Brain pericyte (primary cell): ENCODE measurements at regions not wholly inside any gene's neighbourhood (a gene's known extent, or its start where the extent isn't known, plus 50 kb on each side); places are given as distances from the start of the nearest gene placed in this dataset.
"Not testable (repeated sequence)": the region's sequence is repeated elsewhere in the genome, so short reads cannot be mapped to it uniquely, and the experiment has no call there.

ENCODE experiments used
- DNase-seq: peaks from one replicate; pipeline ENCODE4 v3.0.0-alpha.2; 2012; ENCODE audit warnings: low read depth, low spot score

DNA sequence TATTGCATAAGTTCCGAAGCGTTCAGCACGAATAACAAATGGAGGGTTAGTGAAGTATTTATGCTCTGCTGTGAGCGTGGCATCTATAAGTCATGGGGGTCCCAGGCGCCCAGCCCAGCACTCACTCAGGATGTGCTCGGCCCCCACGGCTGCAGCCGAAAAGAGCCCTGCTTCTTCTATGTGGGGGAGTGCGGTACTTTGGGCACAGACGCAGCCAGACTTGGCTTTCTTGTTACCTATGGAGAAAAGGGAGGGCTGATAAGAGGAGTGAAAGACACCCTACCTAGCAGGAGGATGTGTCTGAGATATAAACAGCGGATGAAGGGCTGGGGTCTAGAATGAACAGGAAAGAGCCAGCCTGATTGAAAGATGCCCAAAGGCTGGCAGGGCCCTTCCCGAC, 51.4 kb downstream of the MRPL36 start:
- DNase-seq, result no peak

DNA sequence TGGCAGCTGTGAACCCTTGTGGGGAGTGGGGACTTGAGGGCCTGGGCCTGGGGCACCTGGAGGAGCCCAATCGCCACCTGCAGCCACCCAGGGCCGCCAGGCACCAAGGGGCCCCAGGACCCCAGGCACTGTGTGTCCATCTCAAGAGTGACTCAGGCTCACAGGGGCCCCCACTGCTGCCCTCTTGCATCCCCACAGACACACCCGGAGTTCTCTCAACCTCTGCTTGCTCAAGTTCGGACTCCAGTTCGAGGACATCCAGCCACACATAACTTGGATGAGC, 51.9 kb downstream of the MRPL36 start:
- DNase-seq, result no peak

DNA sequence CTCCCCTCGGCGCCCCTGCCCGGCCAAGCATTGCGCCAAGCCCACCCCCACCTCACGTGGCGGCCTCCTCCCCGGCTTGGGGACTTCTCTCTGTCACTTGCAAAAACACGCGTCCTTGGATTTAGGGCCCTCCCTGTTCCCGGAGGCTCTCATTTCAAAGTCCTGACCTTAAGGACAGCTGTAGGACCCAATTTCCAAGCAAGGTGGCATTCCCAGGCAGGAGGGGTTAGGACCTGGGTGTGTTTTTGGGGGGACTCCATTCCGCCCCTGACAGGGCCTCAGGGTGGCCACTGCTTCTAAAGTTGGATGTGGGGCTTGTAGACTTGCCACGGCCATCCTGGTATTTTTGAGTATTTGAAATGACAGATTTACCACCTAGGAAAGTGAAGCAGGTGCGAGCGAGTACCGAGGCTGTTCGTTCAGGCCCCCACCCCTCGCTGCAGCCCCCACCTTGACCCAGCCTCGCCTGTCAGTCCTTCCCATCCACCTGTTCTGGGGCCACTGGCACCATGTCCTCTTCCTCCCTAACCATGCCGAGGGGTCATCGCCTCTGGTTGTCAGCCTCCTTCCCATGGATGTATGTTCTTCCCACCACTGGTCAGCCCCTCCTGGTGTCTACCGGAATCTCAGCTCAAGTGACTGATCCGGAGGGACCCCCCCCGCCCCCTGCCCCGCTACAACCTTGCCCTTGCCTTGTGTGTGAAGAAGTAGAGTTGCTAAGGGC, 52.4 kb downstream of the MRPL36 start:
- DNase-seq, result no peak

DNA sequence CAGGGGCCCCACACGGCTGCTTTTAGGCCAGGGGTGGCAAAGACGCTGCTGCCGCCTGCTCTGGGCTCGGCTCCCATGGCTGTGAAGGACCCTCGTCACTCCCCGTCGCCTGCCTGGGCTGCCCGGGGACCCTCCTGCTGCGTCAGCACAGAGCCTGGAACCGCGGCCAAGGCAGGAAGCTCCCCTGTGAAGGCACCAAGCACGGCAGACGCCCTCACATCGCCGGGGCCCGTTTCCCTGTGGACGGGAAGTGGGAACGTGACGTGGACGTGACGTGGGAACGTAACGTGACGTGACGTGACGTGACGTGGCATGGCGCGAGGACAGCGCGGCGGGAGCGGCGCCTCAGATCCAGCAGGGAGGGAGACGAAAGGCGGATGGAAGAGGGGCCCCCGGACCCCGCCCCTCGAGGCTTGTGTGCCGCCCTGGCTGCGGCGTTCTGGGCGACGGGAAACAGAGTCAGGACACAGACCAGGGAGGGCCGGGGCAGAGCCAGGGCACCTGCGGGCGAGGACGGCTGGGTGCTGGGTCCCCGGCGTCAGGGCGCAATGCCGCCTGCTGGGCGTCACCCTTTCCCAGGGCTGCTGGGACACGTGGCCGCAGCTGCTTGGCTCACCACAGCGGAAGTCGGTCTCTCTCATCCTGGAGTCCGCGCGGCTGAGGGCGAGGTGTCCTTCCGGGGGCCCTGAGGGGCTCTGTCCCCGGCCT, 53.1 kb downstream of the MRPL36 start:
- no peak for DNase-seq

DNA sequence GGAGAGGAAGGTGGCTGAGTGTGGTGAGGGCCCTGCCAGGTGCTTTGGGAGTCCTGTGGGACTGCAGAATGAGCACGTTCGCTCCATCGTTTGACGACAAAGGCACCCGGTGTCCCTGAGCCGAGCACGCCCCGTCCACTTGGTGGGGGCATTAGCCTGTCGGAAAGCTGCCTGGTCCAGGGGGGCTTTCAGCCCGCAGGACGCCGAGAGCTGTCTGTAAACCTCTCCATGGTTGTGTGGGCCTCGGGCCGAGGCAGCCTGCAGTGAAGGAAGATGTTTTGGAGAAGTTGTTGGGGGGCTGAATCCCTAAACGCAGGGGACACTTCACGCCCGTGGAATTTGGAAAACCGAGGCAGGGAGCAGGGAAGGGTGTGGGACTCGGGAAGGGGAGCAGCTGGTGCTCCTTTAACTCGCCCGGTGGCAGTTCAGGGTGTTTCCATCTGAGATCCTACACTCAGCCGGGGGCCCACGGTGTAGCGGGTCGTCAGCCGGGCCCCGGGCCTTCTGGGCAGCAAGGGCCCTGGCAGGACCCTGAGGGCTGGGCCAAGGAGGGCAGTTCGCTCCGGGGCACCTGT, 53.8 kb downstream of the MRPL36 start:
- DNase-seq, result no peak

DNA sequence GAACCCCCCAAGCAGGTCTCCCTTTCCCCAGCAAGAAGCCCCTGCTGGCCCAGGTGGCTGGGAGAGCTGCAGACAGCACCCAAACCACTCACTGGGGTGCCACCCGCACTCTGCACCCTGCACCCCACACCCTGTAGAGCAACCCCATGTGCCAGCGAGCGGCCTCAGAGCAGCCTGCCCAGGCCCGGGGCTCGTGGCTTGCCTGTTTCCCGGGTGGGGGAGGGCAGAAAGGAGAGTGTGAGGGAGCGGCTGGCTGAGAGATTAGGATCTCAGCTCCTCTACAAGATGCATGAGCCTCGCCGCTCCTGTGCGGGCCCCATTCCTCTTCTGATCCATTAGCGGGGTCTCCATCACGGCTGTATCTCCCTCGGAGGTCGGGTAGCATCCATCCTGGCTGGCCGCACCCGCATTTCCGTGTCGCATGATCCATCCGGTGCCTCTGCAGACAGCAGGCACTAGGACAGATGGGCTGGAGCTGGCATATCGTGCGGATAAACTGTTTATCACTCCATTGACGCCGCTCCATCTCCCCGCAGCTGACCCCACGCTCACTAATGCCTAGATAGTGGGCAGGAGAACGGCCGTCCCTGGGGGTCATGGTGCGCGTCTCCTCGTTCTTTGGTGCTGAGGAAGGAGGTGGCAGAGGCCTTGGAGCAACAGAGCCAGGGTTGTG, 54.4 kb downstream of the MRPL36 start:
- no peak for DNase-seq

DNA sequence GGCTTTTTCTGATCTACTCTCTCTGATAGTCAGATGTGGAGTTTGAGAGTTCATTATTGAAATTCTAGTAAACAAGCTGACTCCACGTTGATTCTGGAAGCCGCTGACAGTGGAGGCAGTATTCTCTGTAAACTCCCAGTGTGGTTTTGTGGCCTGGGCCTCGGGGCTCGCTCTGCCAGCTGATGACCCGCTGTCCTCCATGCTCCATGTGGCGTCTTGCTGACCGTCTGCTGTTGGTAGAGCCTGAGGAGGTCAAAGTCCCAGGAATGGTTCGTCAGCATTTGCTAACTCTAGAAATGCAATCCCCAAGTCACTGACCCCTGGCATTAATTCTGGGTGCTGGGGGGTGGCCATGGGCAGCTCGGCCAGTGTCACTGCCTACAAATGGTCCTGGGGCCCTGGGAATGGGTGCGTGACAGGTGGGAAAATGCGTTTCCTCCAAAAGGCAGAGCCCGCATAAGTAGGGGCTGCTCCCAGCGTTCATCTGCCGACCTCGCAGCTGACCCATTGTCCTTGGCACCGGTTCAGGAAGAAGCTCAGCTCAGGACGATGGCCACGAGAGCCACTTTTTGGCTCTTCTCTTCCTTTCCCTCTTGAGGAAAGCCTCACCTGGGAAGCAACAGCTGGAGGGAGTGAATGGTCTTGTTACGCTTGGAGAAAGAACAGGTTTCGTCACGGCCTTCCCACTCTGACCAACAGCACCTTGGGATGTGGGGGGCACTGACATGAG, 55.1 kb downstream of the MRPL36 start:
- DNase-seq, result no peak

DNA sequence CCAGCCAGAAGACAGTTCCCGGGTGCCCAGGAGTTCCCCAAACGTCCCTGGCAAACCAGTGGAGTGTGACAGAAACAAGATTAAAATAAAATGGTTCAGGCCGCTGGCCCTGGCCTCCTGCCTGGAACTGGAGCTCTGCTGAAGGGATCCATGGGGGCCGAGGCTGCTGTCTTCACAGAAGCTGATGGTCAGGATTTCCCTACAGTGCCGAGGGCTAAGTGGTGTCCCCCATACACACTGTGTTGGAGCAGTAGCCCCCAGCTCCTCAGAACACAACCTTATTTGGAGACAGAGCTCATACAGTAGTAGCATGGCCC, 55.9 kb downstream of the MRPL36 start:
- DNase-seq, result no peak

DNA sequence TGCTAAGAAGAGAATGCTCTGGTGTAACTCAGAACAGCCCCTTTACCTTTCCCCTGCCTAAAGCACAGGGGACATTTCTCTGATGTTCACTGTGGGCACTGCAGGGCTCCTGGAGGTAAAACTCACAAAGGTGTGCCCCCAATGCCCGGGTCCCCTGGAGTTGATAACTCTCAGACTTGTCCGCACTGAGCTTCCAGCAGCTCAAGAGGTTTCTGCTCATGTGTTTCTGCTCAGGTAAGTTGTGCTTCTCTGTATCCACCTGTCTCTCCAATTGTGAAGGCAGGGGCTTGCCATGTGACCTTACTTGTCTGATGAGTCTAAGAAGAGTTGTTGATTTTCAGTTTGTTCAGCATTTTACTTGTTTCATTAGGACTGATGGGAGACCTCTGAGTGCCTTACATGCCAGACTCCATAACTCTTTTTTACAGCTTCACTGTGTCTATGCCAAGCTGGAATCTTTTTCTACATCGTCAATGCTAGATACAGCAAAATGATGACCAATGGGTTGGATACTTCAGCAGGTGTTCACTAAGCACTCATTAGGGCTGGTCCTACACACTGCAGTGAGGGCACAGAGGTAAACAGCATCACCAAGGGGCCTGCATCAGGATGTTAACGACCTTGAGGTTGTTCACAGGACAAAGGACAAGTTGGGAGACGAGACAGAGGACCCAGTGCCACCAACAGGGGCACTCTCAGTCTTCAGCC, 56.4 kb downstream of the MRPL36 start:
- DNase-seq, result no peak

DNA sequence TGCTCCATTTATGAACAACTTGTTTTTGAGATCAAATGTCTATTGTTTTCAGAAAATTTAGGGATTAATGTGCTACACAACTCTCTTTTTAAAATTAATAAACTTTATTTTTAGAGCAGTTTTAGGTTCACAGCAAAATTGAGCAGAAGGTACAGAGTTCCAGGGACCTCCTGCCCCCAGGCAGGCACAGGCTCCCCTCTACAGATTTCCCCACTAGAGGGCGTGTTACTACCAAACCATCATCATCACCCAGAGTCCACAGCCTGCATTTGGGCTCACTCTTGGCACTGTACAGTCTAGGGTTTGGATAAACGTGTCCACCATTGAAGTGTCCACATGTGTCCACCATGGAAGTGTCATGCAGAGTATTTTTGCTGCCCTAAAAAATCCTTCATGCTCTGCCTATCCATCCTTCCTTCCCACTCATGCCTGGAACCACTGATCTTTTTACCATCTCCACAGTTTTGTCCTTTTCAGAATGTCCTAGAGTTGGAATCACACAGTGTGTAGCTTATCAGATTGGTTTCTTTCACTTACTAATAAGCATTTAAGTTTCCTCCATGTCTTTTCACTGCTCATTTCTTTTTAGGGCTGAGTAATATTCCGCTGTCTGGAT, 61.7 kb downstream of the MRPL36 start:
- no peak for DNase-seq

DNA sequence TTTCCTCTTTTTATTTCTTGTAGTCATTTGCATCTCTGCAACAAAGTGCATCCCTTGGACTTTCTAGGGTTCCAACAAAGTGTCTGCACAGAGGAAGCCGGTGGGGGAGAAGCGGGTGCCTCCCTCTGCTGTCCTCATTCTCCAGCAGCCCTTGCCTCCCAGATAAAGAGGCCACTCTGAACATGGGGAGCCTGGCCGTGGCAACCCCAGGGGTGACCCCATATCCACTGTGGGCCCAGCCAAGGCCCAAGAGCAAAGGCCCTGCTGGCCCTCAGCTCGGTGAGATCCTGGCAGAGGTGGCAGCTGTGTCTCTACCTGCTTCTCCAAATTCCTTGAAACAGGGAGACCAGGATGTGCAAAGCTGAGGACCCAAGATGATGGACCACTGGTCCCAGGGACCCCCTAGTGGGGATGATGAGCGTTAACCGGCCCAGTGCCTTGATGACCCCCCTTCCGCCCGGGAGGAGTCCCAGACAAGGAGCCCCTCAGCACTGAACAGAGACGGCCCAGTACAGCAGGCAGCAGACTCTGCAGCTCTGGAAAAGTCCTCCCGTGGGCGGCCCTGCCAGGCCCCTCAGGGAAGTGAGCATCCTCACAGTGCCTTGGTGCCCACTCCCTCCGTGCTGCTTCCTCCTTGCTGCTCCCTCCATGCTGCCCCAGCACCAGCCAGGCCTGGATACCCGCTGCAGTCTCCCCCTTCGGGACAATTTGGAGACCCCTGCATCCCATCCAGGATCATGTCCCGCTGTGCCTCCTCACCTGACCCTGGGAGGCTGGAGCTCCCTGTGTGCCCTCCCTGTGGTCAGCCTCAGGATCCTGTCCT, 62.5 kb downstream of the MRPL36 start:
- DNase-seq, result no peak

DNA sequence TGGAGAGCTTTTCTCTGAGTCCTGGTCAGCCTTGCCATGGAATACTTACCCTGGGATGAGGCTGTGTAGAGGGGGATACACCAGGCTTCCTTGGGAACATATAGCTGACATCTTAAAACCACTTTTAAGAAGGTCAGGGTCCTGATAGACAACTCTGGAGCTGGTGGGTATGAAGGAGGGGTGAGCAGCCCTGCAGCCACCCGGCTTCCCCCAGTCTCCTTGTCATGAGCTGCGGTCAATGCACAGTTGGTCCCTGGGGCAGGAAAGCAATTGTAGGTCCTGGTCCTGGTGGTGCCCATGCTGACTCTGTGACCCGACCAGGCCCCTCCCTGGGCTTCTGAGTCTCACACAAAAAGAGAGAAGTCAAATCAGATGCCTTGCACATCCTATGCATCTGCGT, 63.6 kb downstream of the MRPL36 start:
- DNase-seq, result no peak

DNA sequence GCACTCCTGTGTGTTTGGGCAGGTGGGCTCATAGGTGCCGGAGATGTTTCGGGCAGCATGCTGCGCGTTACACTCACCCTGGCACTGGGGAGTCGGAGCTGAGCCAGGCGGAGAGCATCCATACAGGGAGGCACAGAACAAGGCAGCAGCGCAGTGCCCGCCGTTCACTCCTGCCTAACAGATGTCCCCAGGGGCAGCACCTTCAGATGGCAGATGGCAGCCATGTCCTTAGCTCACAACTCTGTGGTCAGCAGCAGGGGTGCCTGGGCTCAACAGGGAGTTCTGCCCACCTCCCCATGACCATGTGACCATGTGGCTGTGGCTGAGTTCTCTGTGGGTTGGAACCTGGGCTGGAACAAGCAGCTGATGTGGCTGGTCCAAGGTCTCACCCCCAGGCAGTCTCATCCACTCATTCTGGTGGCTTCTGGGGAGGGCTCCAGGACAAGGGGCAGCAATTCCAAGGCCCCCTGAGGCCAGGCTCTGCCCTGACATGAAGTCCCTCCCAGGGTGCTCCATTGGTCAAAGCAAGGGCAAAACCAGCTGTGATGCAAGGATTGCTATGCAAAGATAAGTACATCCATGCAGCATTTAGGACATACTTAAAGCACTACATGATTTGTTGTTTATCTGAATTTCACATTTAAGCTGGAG, 64.2 kb downstream of the MRPL36 start:
- DNase-seq, result no peak

DNA sequence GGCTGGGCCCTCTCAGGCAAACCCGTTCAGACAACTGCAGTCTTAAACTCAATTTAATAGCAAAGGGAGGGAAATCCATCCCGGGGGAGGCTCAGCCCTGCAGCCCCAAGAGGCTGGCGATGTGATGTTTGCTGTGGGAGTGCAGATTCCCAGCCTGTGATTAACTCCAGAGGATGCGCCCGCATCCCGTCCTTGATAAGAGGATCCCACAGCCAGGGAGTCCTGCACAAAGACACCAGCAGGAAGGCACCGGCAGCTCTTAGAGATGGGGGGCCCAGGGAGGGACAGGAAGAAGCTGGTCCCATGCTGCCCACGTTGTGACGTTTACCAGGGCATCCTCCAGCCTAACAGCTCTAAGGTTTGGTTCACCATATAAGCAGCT, 64.7 kb downstream of the MRPL36 start:
- no peak for DNase-seq

DNA sequence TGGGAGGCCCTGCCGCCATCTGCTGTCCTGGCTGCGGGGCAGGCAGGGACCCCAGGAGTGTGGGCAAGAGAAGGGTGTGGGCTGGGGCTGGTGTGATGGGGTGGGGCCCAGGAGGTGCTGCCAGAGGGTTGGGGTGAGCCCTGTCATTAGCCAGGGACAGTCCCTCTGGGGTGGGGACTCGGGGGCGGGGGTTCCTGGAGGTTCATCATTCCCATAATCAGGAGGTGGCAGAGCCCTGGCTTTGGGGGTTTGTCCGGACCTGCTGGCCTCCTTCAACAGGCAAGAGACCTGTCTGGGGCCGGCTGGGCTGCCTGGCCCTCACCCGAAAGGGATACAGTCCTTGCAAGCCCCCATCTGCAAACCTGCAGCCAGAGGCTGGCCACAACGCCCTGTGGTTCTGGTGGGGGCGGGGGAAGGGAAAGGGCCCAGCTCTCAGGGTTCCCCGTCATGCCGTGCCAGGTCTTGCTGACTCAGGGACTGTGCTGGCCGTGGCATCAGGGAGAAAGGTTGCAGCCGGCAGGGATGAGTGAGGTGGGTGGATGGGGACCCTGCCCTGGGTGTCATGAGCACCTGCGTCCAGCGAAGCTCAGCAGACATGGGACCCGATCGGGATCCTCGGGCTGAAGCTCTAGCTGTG, 65.2 kb downstream of the MRPL36 start:
- no peak for DNase-seq

DNA sequence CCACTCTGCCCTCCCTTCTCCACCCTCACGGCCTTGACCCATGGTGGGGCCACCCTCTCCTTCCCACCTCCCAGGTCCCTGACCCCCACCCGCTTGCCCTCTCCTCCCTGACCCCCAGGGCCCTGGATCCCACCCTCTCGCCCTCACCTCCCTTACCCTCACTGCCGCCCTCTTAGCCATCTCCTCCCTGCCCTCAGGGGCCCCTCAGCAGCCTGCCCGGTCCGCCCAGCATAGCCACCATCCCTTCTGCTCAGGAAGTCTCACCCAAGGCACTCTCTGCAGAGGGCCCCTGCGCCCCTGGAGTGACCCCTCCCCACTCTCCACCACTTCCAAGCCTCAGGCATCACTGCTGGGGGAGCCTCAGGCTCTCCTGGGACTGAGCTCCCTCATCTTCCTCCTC, 66.3 kb downstream of the MRPL36 start:
- no peak for DNase-seq

DNA sequence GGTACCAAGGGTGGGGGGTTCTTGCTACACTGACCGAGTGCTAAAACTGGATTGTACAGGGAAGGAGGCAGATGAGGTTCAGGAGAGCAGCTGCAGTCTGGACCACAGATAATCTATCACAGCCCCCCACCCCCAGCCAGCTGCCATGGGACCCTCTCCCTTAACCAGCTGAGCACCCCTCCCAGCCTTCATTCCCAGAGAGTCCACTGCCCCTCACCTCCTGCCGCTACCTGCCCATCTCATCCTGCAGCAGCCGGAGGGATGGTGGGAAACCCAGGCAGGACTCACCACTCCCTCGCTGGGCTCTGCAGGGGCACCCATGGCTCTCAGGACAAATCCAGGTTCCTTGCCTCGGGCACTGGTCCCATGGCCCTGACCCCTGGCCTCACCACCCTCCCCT, 66.7 kb downstream of the MRPL36 start:
- DNase-seq, result no peak

DNA sequence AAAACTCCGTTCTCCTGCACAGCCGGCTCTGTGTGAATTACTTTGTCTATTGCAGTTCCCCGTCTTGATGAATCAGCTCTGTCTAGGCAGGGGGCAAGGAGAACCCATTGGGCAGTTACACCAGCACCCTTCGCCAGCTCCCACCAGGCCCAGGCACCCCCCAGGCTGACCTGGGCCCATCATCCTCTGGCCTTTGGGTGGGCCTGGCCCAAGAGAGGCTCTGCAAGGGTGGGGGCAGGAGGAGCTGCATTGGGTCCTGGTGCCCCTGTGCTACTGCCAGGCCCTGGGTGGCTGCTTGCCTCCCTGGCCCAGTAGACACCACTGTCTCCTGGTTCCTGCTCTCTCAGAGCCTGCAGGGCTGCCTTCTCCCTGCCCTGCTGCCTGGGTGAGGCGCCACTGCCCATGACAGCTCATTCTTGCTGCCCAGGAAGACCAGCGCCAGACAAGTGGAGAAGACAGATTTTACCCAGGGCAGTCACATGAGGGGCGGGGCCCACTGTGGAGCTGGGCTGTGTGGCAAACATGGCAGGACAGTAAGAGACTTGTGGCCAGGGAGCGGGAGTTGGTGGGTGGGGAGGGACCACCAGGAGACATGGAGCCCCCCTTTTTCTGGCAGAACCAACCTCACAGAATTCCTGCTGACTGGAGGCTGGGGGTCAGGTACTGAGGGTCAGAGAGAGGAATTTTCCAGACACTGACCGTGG, 67.2 kb downstream of the MRPL36 start:
- no peak for DNase-seq

DNA sequence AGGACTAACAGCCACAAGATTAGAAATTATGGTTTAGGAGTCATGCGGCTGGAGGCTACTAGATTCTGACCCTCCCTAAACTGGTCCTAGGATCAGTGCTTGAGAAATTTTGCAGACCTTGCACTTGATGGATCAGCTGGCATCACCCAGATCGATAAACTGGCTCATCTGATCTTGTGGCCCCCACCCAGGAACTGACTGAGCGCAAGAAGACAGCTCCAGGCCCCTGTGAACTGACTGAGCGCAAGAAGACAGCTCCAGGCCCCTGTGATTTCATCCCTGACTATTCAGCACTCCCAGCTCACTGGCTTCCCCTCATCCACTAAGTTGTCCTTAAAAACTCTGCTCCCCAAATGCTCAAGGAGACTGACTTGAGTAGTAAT, 67.8 kb downstream of the MRPL36 start:
- not testable (repeated sequence) for DNase-seq
